IMR-90 (cell line): ENCODE measurements at regions not wholly inside any gene's neighbourhood (a gene's known extent, or its start where the extent isn't known, plus 50 kb on each side); places are given as distances from the start of the nearest gene placed in this dataset.

Experiments used
- ATAC-seq: fragments of 200-7000 bp; cut with Tn5 transposase; 2 replicates; pipeline ENCODE4 v1.9.1; 2020; ENCODE audit warnings: low read depth, mild to moderate bottlenecking, moderate library complexity
- BruUV-seq: library from RNA; stranded (reverse); fragments of 400-500 nt; replicated peaks from 2 replicates; lab custom pipeline; 2021; lab: Mats Ljungman, UMichigan
- CTCF ChIA-PET: fragments of 300-600 bp; formaldehyde crosslinking; extraction: SDS; loops from one replicate; lab custom pipeline; 2021; ENCODE audit warnings: antibody characterized with exemption; lab: Yijun Ruan, JAX
- POLR2A ChIA-PET: fragments of 300-600 bp; sonication (Branson Sonifier 250); formaldehyde crosslinking; loops from one replicate; lab custom pipeline; 2022; ENCODE audit warnings: antibody characterized with exemption; ENCODE audit not compliant: unreplicated experiment; lab: Charles Lee
- DNase-seq: peaks from one replicate; pipeline ENCODE4 v3.0.0; 2013
- H2AFZ ChIP-seq: replicated peaks from 2 replicates; pipeline ENCODE3; 2013; ENCODE audit warnings: low read length, mild to moderate bottlenecking; ENCODE audit not compliant: poor library complexity
- H2AK5ac ChIP-seq: 2 replicates; pipeline ENCODE4 v1.6.1; 2013; ENCODE audit warnings: low read depth, low read length, inconsistent platforms
- H2AK9ac ChIP-seq: replicated peaks from 2 replicates; pipeline ENCODE3; 2013; ENCODE audit warnings: mild to moderate bottlenecking, low read depth, low read length, moderate library complexity; ENCODE audit not compliant: poor library complexity
- H2BK120ac ChIP-seq: 2 replicates; pipeline ENCODE4 v1.6.1; 2013; ENCODE audit warnings: low read depth, low read length, inconsistent platforms
- H2BK15ac ChIP-seq: 3 replicates; pipeline ENCODE4 v1.6.1; 2013; ENCODE audit warnings: low read depth, low read length, inconsistent platforms
- H2BK20ac ChIP-seq: 2 replicates; pipeline ENCODE4 v1.6.1; 2013; ENCODE audit warnings: low read depth, mild to moderate bottlenecking, inconsistent platforms, low read length, moderate library complexity
- H2BK5ac ChIP-seq: 2 replicates; pipeline ENCODE4 v1.6.1; 2013; ENCODE audit warnings: mild to moderate bottlenecking, low read depth, low read length, inconsistent platforms; ENCODE audit not compliant: poor library complexity, severe bottlenecking
- H3K14ac ChIP-seq: replicated peaks from 2 replicates; pipeline ENCODE4 v1.6.1; 2013; ENCODE audit warnings: low read depth, low read length, inconsistent platforms
- H3K18ac ChIP-seq: 2 replicates; pipeline ENCODE4 v1.6.1; 2013; ENCODE audit warnings: low read depth, low read length, control low read depth
- H3K23ac ChIP-seq: 2 replicates; pipeline ENCODE4 v1.6.1; 2013; ENCODE audit warnings: low read depth, low read length, inconsistent platforms
- H3K27ac ChIP-seq: 2 replicates; pipeline ENCODE4 v1.5.1; 2013; ENCODE audit warnings: mild to moderate bottlenecking, control low read depth, low read length; ENCODE audit not compliant: insufficient read depth
- H3K27me3 ChIP-seq: 2 replicates; pipeline ENCODE4 v1.6.1; 2013; ENCODE audit warnings: low read length; ENCODE audit not compliant: control insufficient read depth, insufficient read depth
- H3K36me3 ChIP-seq: 2 replicates; pipeline ENCODE4 v1.6.1; 2013; ENCODE audit warnings: low read length, mixed read lengths; ENCODE audit not compliant: control insufficient read depth, insufficient read depth
- H3K4ac ChIP-seq: 2 replicates; pipeline ENCODE4 v1.6.1; 2013; ENCODE audit warnings: low read depth, low read length, inconsistent platforms
- H3K4me1 ChIP-seq: 2 replicates; pipeline ENCODE4 v1.6.1; 2013; ENCODE audit warnings: low read length, mixed read lengths; ENCODE audit not compliant: control insufficient read depth, insufficient read depth
- H3K4me2 ChIP-seq: 2 replicates; pipeline ENCODE4 v1.6.1; 2013; ENCODE audit warnings: low read depth, mild to moderate bottlenecking, control low read depth, low read length, moderate library complexity
- H3K4me3 ChIP-seq: 2 replicates; pipeline ENCODE4 v1.5.1; 2013; ENCODE audit warnings: low read depth, mild to moderate bottlenecking, control low read depth, low read length, moderate library complexity; ENCODE audit not compliant: insufficient read depth
- H3K56ac ChIP-seq: 2 replicates; pipeline ENCODE4 v1.6.1; 2013; ENCODE audit warnings: low read length, inconsistent platforms; ENCODE audit not compliant: insufficient read depth; ENCODE audit errors: extremely low read depth
- H3K79me1 ChIP-seq, 2 experiments: 2 replicates each; pipeline ENCODE4 v1.6.1; 2013; ENCODE audit warnings: low read length in 2 of 2, inconsistent platforms in 1 of 2, low read depth in 1 of 2
- H3K9ac ChIP-seq: 2 replicates; pipeline ENCODE4 v1.6.1; 2013; ENCODE audit warnings: low read depth, low read length, control low read depth
- H3K9me1 ChIP-seq: 2 replicates; pipeline ENCODE4 v1.6.1; 2013; ENCODE audit warnings: low read length, inconsistent platforms; ENCODE audit not compliant: insufficient read depth
- H3K9me3 ChIP-seq: 2 replicates; pipeline ENCODE4 v1.6.1; 2013; ENCODE audit warnings: low read length; ENCODE audit not compliant: control insufficient read depth, insufficient read depth
- H4K20me1 ChIP-seq: 2 replicates; pipeline ENCODE4 v1.6.1; 2013; ENCODE audit warnings: low read length, inconsistent platforms; ENCODE audit not compliant: insufficient read depth
- H4K5ac ChIP-seq: 2 replicates; pipeline ENCODE4 v1.6.1; 2013; ENCODE audit warnings: mild to moderate bottlenecking, low read depth, low read length, control low read depth
- H4K8ac ChIP-seq, 2 experiments: 2 replicates each; pipeline ENCODE4 v1.6.1; 2013; ENCODE audit warnings: low read depth in 2 of 2, low read length in 2 of 2, control low read depth in 1 of 2, inconsistent platforms in 1 of 2
- H4K91ac ChIP-seq: 2 replicates; pipeline ENCODE4 v1.6.1; 2013; ENCODE audit warnings: low read depth, low read length, inconsistent platforms; ENCODE audit not compliant: insufficient read depth
- BHLHE40 ChIP-seq: fragments of 150-350 bp; IDR thresholded peaks from 2 replicates; pipeline ENCODE4 v1.6.1; 2016; ENCODE audit warnings: mild to moderate bottlenecking, low read depth, low read length
- CEBPB ChIP-seq: IDR thresholded peaks from 2 replicates; pipeline ENCODE4 v1.6.1; 2012; ENCODE audit warnings: low read depth, low read length, improper control_type of control experiment
- CHD1 ChIP-seq: IDR thresholded peaks from 2 replicates; pipeline ENCODE4 v1.6.1; 2012; ENCODE audit warnings: low read depth, low read length, improper control_type of control experiment
- FOS ChIP-seq: fragments of 150-350 bp; IDR thresholded peaks from 2 replicates; pipeline ENCODE4 v1.6.1; 2016; ENCODE audit warnings: low read depth, low read length
- MAFK ChIP-seq: IDR thresholded peaks from 2 replicates; pipeline ENCODE4 v1.6.1; 2012; ENCODE audit warnings: low read depth, low read length, improper control_type of control experiment
- MAZ ChIP-seq: IDR thresholded peaks from 2 replicates; pipeline ENCODE4 v1.6.1; 2012; ENCODE audit warnings: low read depth, mild to moderate bottlenecking, low read length, improper control_type of control experiment, moderate library complexity, borderline replicate concordance
- MXI1 ChIP-seq: IDR thresholded peaks from 2 replicates; pipeline ENCODE4 v1.6.1; 2012; ENCODE audit warnings: low read depth, mild to moderate bottlenecking, low read length, moderate library complexity, borderline replicate concordance
- NFE2L2 ChIP-seq: fragments of 150-350 bp; IDR thresholded peaks from 2 replicates; pipeline ENCODE4 v1.6.1; 2016; ENCODE audit warnings: low read depth, mild to moderate bottlenecking, low read length
- POLR2A ChIP-seq: IDR thresholded peaks from 2 replicates; pipeline ENCODE4 v1.6.1; 2012; ENCODE audit warnings: mild to moderate bottlenecking, low read depth, low read length
- RAD21 ChIP-seq: IDR thresholded peaks from 2 replicates; pipeline ENCODE4 v1.6.1; 2012; ENCODE audit warnings: low read length, improper control_type of control experiment
- RCOR1 ChIP-seq: IDR thresholded peaks from 2 replicates; pipeline ENCODE4 v1.6.1; 2012; ENCODE audit warnings: mild to moderate bottlenecking, low read length, improper control_type of control experiment; ENCODE audit not compliant: insufficient replicate concordance
- RFX5 ChIP-seq: IDR thresholded peaks from 2 replicates; pipeline ENCODE4 v1.8.0; 2012; ENCODE audit warnings: low read depth, mild to moderate bottlenecking, low read length, moderate library complexity
- SMC3 ChIP-seq: fragments of 150-350 bp; IDR thresholded peaks from 2 replicates; pipeline ENCODE4 v1.6.1; 2016; ENCODE audit warnings: low read depth, mild to moderate bottlenecking, antibody characterized with exemption, low read length, moderate library complexity
- WGBS, 2 experiments: methylation state at CpG; one replicate each; pipeline versions ENCODE4 v1.1.5 to v1.1.7; 2013; ENCODE audit warnings: missing lambda C conversion rate in 2 of 2; ENCODE audit not compliant: insufficient read length in 1 of 2; ENCODE audit errors: extremely low coverage in 2 of 2; 5-methylcytosine and 5-hydroxymethylcytosine counted together
- dilution Hi-C: fragments of 300-500 bp; cut with HindIII; formaldehyde crosslinking; loops from one replicate; pipeline ENCODE4 v1.14.3; 2018; ENCODE audit warnings: low sequenced_read_pairs; ENCODE audit not compliant: unreplicated experiment
- in situ Hi-C: fragments of 300-500 bp; cut with MboI; formaldehyde crosslinking; loops from 3 replicates; pipeline ENCODE4 v1.14.3; 2019; ENCODE audit warnings: low sequenced_read_pairs, inconsistent platforms, mixed read lengths
- intact Hi-C: fragments of 100-400 bp; cut with micrococcal nuclease; formaldehyde crosslinking; loops from 2 replicates; pipeline ENCODE4 v1.10.0; 2022
- TF ChIP-seq, protein P1 (sequence below): fragments of 150-350 bp; IDR thresholded peaks from 2 replicates; pipeline ENCODE4 v1.6.1; 2016; ENCODE audit warnings: low read depth, mild to moderate bottlenecking, low read length, moderate library complexity, borderline replicate concordance
- TF ChIP-seq, protein P2 (sequence below): conservative IDR thresholded peaks from 2 replicates; pipeline ENCODE4 v1.5.1; 2012; ENCODE audit warnings: mild to moderate bottlenecking, low read depth, low read length, improper control_type of control experiment
- TF ChIP-seq, protein P3 (sequence below): fragments of 150-350 bp; IDR thresholded peaks from 2 replicates; pipeline ENCODE4 v1.6.1; 2017; ENCODE audit warnings: mild to moderate bottlenecking, antibody characterized with exemption, low read length, low read depth

DNA sequence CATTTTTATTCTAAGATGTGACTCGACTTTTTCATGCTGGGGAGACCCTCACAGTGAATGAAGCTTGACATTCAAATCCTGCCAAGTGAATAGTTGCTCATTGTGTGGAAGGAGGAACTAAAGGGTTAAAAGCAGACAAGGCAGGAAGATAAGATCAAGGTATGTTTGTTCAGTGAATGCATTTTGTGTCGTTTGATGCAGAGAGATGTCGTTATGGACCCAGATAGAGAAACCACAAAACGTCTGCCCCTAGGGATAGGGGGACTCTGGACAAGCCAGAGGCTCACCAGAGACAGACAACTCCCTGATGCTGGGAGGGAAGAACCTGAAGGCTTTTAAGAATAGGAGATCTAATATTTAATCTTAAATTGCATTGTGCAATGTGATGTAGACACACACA lies 72.5 kb upstream of the MYL2 start:
- no peak overlapping the region for H3K4me2 ChIP-seq
- H4K8ac ChIP-seq: no peak overlapping the region
- H2AK5ac ChIP-seq: no peak overlapping the region
- H3K14ac ChIP-seq: no peak overlapping the region
- H3K9me3 ChIP-seq: no peaks in the 10 kb centered on the region
- no peak overlapping the region for H2BK5ac ChIP-seq
- no peak overlapping the region for H3K23ac ChIP-seq
- no peaks in the 10 kb centered on the region for H3K79me1 ChIP-seq
- no peaks in the 10 kb centered on the region for H4K20me1 ChIP-seq
- CTCF ChIA-PET: no interaction called here
- H3K9ac ChIP-seq: no peak overlapping the region
- no peak overlapping the region for H3K4ac ChIP-seq
- H2BK20ac ChIP-seq: no peak overlapping the region
- WGBS, 2 experiments: no CpG with 5 or more reads among the region's 4 CpGs
- no peak overlapping the region for H3K56ac ChIP-seq
- no peak for ATAC-seq
- H3K27me3 ChIP-seq: no peaks in the 10 kb centered on the region
- H3K27ac ChIP-seq: no peak overlapping the region
- no peak overlapping the region for H3K4me3 ChIP-seq
- H3K36me3 ChIP-seq: no peaks in the 10 kb centered on the region
- no peak for DNase-seq
- POLR2A ChIA-PET: no interaction called here
- dilution Hi-C loops (no loop called here), in situ Hi-C loops (no loop called here), intact Hi-C loops (no loop called here)
- H4K91ac ChIP-seq: no peak overlapping the region
- H3K4me1 ChIP-seq: no peaks in the 10 kb centered on the region
- H2AFZ ChIP-seq: no peak overlapping the region
- H2BK120ac ChIP-seq: no peak overlapping the region
- BruUV-seq: no TSS peak
- no peak overlapping the region for H2AK9ac ChIP-seq
- H4K5ac ChIP-seq: no peak overlapping the region
- no peaks in the 10 kb centered on the region for H3K9me1 ChIP-seq
- no peak overlapping the region for H2BK15ac ChIP-seq
- no peak for TF ChIP-seq MAZ
- no peak for TF ChIP-seq RAD21
- no peak for TF ChIP-seq POLR2A
- TF ChIP-seq CHD1: no peak
- no peak for TF ChIP-seq NFE2L2
- TF ChIP-seq RCOR1: no peak
- no peak for TF ChIP-seq MAFK
- TF ChIP-seq FOS: no peak
- no peak for TF ChIP-seq MXI1
- TF ChIP-seq RFX5: no peak
- TF ChIP-seq BHLHE40: no peak
- TF ChIP-seq, protein P1, sequence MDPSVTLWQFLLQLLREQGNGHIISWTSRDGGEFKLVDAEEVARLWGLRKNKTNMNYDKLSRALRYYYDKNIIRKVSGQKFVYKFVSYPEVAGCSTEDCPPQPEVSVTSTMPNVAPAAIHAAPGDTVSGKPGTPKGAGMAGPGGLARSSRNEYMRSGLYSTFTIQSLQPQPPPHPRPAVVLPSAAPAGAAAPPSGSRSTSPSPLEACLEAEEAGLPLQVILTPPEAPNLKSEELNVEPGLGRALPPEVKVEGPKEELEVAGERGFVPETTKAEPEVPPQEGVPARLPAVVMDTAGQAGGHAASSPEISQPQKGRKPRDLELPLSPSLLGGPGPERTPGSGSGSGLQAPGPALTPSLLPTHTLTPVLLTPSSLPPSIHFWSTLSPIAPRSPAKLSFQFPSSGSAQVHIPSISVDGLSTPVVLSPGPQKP: no peak
- TF ChIP-seq, protein P2, sequence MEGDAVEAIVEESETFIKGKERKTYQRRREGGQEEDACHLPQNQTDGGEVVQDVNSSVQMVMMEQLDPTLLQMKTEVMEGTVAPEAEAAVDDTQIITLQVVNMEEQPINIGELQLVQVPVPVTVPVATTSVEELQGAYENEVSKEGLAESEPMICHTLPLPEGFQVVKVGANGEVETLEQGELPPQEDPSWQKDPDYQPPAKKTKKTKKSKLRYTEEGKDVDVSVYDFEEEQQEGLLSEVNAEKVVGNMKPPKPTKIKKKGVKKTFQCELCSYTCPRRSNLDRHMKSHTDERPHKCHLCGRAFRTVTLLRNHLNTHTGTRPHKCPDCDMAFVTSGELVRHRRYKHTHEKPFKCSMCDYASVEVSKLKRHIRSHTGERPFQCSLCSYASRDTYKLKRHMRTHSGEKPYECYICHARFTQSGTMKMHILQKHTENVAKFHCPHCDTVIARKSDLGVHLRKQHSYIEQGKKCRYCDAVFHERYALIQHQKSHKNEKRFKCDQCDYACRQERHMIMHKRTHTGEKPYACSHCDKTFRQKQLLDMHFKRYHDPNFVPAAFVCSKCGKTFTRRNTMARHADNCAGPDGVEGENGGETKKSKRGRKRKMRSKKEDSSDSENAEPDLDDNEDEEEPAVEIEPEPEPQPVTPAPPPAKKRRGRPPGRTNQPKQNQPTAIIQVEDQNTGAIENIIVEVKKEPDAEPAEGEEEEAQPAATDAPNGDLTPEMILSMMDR: no peak
- TF ChIP-seq, protein P3, sequence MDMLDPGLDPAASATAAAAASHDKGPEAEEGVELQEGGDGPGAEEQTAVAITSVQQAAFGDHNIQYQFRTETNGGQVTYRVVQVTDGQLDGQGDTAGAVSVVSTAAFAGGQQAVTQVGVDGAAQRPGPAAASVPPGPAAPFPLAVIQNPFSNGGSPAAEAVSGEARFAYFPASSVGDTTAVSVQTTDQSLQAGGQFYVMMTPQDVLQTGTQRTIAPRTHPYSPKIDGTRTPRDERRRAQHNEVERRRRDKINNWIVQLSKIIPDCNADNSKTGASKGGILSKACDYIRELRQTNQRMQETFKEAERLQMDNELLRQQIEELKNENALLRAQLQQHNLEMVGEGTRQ: no peak
- TF ChIP-seq CEBPB: no peak
- TF ChIP-seq SMC3: no peak
- H3K18ac ChIP-seq: no peak overlapping the region
